A549 (cell line): ENCODE measurements at regions not wholly inside any gene's neighbourhood (a gene's known extent, or its start where the extent isn't known, plus 50 kb on each side); places are given as distances from the start of the nearest gene placed in this dataset.
"Not testable (repeated sequence)": the region's sequence is repeated elsewhere in the genome, so short reads cannot be mapped to it uniquely, and the experiment has no call there.

Experiments
- CEBPB ChIP-seq, 2 experiments: fragments of >200 bp in 1 of 2; sonication (Bioruptor Twin) in 1 of 2; formaldehyde crosslinking in 1 of 2; IDR thresholded peaks; 2 replicates each; pipeline ENCODE4 v1.6.1; 2012 to 2016
- EP300 ChIP-seq, 2 experiments: fragments of >200 bp; sonication (Bioruptor Twin); formaldehyde crosslinking; IDR thresholded peaks; 2 replicates in 1 of 2; 3 replicates in 1 of 2; pipeline ENCODE4 v1.6.1; 2016 to 2017
- HDAC2 ChIP-seq: fragments of 200-600 bp; sonication (generic); IDR thresholded peaks from 2 replicates; pipeline ENCODE4 v1.6.1; 2016
- KDM5A ChIP-seq: fragments of 200-600 bp; sonication (generic); IDR thresholded peaks from 2 replicates; pipeline ENCODE4 v1.6.1; 2016; ENCODE audit warnings: antibody characterized with exemption, mild to moderate bottlenecking
- MAFK ChIP-seq: fragments of 450-650 bp; IDR thresholded peaks from 2 replicates; pipeline ENCODE4 v1.6.1; 2014; ENCODE audit not compliant: partially characterized antibody
- POLR2AphosphoS2 ChIP-seq: conservative IDR thresholded peaks from 2 replicates; pipeline ENCODE4 v1.6.1; 2012; ENCODE audit warnings: low read length, improper control_type of control experiment, inconsistent platforms
- ZFP36 ChIP-seq: fragments of 450-650 bp; IDR thresholded peaks from 2 replicates; pipeline ENCODE4 v1.6.1; 2014; ENCODE audit warnings: borderline replicate concordance; ENCODE audit not compliant: partially characterized antibody
- TF ChIP-seq, protein P1 (sequence below): fragments of >200 bp; sonication (Bioruptor Twin); formaldehyde crosslinking; IDR thresholded peaks from 3 replicates; pipeline ENCODE4 v1.5.1; 2016
- TF ChIP-seq, protein P2 (sequence below): fragments of 200-600 bp; sonication (generic); IDR thresholded peaks from 2 replicates; pipeline ENCODE4 v1.6.1; 2016; ENCODE audit warnings: antibody characterized with exemption, mild to moderate bottlenecking, moderate library complexity

- TF ChIP-seq, protein P1, sequence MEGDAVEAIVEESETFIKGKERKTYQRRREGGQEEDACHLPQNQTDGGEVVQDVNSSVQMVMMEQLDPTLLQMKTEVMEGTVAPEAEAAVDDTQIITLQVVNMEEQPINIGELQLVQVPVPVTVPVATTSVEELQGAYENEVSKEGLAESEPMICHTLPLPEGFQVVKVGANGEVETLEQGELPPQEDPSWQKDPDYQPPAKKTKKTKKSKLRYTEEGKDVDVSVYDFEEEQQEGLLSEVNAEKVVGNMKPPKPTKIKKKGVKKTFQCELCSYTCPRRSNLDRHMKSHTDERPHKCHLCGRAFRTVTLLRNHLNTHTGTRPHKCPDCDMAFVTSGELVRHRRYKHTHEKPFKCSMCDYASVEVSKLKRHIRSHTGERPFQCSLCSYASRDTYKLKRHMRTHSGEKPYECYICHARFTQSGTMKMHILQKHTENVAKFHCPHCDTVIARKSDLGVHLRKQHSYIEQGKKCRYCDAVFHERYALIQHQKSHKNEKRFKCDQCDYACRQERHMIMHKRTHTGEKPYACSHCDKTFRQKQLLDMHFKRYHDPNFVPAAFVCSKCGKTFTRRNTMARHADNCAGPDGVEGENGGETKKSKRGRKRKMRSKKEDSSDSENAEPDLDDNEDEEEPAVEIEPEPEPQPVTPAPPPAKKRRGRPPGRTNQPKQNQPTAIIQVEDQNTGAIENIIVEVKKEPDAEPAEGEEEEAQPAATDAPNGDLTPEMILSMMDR = not testable (repeated sequence)
- TF ChIP-seq EP300 (IDR thresholded peaks at IDR 0.05); ZFP36; MAFK; KDM5A; POLR2AphosphoS2; HDAC2; CEBPB (IDR thresholded peaks at IDR 0.05): not testable (repeated sequence)
- TF ChIP-seq, protein P2, sequence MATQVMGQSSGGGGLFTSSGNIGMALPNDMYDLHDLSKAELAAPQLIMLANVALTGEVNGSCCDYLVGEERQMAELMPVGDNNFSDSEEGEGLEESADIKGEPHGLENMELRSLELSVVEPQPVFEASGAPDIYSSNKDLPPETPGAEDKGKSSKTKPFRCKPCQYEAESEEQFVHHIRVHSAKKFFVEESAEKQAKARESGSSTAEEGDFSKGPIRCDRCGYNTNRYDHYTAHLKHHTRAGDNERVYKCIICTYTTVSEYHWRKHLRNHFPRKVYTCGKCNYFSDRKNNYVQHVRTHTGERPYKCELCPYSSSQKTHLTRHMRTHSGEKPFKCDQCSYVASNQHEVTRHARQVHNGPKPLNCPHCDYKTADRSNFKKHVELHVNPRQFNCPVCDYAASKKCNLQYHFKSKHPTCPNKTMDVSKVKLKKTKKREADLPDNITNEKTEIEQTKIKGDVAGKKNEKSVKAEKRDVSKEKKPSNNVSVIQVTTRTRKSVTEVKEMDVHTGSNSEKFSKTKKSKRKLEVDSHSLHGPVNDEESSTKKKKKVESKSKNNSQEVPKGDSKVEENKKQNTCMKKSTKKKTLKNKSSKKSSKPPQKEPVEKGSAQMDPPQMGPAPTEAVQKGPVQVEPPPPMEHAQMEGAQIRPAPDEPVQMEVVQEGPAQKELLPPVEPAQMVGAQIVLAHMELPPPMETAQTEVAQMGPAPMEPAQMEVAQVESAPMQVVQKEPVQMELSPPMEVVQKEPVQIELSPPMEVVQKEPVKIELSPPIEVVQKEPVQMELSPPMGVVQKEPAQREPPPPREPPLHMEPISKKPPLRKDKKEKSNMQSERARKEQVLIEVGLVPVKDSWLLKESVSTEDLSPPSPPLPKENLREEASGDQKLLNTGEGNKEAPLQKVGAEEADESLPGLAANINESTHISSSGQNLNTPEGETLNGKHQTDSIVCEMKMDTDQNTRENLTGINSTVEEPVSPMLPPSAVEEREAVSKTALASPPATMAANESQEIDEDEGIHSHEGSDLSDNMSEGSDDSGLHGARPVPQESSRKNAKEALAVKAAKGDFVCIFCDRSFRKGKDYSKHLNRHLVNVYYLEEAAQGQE = not testable (repeated sequence)
Observed at GRCh38 chr18:14989569-14989968, 241.6 kb downstream of the ANKRD30B start.
